Hepatocyte (in vitro differentiated cells): ENCODE measurements at regions not wholly inside any gene's neighbourhood (a gene's known extent, or its start where the extent isn't known, plus 50 kb on each side); places are given as distances from the start of the nearest gene placed in this dataset.

Experiments
- EZH2 ChIP-seq: fragments of 200-600 bp; sonication (generic); IDR thresholded peaks from 2 replicates; pipeline ENCODE4 v1.6.1; 2016; ENCODE audit warnings: antibody characterized with exemption, mild to moderate bottlenecking, borderline replicate concordance
- TF ChIP-seq, protein P1 (sequence below): fragments of 200-600 bp; sonication (generic); IDR thresholded peaks from 2 replicates; pipeline ENCODE4 v1.5.1; 2016; ENCODE audit warnings: antibody characterized with exemption, mild to moderate bottlenecking; ENCODE audit not compliant: poor library complexity

DNA sequence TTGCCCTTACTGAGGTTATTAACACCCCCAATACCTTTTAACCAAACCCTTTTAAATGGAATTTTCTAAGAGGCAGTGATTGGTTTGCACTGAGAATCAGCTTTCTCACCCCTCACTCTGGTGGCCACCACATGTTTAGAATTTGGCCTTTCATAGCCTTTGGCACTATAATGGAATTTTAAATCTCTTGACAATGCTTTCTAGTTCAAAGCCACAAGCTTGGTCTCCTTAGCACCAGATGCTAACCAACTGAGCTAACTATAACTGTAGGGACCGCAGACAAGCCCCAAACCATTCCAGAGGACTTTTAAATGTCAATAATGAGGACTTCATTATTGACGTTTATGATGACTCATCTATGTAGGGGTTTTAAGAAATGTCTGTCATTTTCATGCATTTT lies 238.7 kb upstream of the SNX7 start:
- TF ChIP-seq, protein P1, sequence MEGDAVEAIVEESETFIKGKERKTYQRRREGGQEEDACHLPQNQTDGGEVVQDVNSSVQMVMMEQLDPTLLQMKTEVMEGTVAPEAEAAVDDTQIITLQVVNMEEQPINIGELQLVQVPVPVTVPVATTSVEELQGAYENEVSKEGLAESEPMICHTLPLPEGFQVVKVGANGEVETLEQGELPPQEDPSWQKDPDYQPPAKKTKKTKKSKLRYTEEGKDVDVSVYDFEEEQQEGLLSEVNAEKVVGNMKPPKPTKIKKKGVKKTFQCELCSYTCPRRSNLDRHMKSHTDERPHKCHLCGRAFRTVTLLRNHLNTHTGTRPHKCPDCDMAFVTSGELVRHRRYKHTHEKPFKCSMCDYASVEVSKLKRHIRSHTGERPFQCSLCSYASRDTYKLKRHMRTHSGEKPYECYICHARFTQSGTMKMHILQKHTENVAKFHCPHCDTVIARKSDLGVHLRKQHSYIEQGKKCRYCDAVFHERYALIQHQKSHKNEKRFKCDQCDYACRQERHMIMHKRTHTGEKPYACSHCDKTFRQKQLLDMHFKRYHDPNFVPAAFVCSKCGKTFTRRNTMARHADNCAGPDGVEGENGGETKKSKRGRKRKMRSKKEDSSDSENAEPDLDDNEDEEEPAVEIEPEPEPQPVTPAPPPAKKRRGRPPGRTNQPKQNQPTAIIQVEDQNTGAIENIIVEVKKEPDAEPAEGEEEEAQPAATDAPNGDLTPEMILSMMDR: no peak
- no peak for TF ChIP-seq EZH2
